ENCODE measurements at regions not wholly inside any gene's neighbourhood (a gene's known extent, or its start where the extent isn't known, plus 50 kb on each side); places are given as distances from the start of the nearest gene placed in this dataset.

DNA sequence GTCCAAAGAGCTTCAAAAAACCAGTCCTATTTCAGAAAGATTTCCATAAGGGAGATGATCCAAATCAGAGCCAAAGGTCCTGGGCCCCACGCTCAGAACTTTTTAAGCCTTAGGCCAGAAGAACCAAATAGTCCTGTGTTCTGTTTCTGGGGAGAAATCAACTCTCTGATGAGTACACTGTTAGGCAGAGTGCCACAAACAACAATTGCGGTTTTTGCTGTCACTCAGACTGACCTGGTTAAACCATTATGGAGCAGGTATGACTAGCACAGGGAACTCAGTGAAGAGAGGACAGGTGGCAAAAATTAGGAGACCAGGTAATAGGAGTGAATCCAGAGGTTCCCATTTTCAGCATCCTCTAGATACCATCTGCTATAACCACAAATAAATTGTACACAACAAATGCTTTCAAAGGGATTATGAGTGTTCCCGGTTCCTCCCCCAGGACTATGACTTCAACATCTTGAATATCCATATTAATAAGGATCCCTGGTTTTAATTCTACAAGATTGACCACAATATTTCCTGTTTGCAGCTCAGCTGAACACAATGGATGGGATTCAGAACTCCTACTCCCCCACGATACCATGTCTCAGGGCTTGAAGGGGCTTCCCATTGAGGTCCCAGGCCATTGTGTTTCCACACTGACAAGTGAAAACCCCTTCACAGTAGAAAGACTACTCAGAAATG lies 52.1 kb upstream of the FREM1 start (continued):
- TF ChIP-seq, protein P1, sequence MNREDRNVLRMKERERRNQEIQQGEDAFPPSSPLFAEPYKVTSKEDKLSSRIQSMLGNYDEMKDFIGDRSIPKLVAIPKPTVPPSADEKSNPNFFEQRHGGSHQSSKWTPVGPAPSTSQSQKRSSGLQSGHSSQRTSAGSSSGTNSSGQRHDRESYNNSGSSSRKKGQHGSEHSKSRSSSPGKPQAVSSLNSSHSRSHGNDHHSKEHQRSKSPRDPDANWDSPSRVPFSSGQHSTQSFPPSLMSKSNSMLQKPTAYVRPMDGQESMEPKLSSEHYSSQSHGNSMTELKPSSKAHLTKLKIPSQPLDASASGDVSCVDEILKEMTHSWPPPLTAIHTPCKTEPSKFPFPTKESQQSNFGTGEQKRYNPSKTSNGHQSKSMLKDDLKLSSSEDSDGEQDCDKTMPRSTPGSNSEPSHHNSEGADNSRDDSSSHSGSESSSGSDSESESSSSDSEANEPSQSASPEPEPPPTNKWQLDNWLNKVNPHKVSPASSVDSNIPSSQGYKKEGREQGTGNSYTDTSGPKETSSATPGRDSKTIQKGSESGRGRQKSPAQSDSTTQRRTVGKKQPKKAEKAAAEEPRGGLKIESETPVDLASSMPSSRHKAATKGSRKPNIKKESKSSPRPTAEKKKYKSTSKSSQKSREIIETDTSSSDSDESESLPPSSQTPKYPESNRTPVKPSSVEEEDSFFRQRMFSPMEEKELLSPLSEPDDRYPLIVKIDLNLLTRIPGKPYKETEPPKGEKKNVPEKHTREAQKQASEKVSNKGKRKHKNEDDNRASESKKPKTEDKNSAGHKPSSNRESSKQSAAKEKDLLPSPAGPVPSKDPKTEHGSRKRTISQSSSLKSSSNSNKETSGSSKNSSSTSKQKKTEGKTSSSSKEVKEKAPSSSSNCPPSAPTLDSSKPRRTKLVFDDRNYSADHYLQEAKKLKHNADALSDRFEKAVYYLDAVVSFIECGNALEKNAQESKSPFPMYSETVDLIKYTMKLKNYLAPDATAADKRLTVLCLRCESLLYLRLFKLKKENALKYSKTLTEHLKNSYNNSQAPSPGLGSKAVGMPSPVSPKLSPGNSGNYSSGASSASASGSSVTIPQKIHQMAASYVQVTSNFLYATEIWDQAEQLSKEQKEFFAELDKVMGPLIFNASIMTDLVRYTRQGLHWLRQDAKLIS (CRISPR knock-in tag; IDR thresholded peaks at IDR 0.05) = no peak
- TF ChIP-seq NFE2L1 (tag; IDR thresholded peaks at IDR 0.05; ENCODE audit: borderline replicate concordance, low read depth) = no peak
- no peak for TF ChIP-seq FOXA1 (IDR thresholded peaks at IDR 0.05; ENCODE audit: borderline replicate concordance)
- no peak for TF ChIP-seq ZEB2 (IDR thresholded peaks at IDR 0.05)

DNA sequence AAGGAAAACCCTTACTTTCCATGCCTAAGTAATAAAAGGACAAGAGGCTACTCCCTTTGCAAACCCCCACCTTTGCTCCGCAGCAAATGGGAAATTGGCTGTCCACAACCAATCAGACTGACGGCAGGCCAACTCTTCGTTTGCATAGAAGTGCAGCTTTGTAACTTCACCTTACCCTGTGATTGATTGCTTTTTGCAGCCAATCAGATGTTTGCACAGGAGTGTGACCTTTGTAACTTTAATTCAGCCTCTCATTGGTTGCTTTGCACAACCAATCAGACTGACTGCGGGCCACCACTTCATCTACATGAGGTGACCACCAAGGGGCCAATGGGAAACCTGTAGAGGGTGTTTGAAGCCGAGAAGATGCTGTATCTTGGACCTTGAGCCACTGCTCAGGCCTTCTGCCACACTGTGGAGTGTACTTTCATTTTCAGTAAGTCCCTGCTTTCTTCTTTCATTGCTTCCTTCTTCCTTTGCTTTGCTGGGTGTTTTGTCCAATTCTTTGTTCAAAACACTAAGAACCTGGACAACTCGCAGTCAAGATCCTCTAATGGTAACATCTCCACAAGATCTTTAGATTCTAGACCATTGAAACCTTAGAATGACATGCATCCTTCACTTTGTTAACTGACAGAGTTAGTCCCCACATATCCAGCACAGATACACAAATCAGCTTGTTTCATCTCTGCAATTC lies 51.3 kb upstream of the FREM1 start:
- H2AFZ ChIP-seq (ENCODE audit: low read depth, low read length) = peak overlapping the region; percentile 72
- in situ Hi-C loops (cut with MboI) = no loop called here
- H3K79me2 ChIP-seq (ENCODE audit: control insufficient read depth, insufficient read depth, low read length) = no peaks in the 10 kb centered on the region
- intact Hi-C loops (cut with micrococcal nuclease) = no loop called here
- H3K9me1 ChIP-seq (ENCODE audit: control insufficient read depth, insufficient read depth, low read length) = no peaks in the 10 kb centered on the region
- ChIA-PET POLR2A (interaction anchor here (1.3 kb wide), 1 partner anchor 16 kb away, joined by 4 read pairs; no protein-coding TSS in a partner anchor), CTCF (ENCODE audit: low intra/inter-chr PET ratio) (no interaction called here)
- H4K20me1 ChIP-seq (replicated peaks; ENCODE audit: control insufficient read depth, insufficient read depth, low read length) = no peaks in the 10 kb centered on the region
- no peaks in the 10 kb centered on the region for H3K36me3 ChIP-seq (ENCODE audit: control insufficient read depth, insufficient read depth, low read length)
- ATAC-seq (peak; percentile 100), FAIRE-seq (peak; percentile 84), DNase-seq (ENCODE audit: extremely low read depth in 1 of 4, low spot score in 3 of 4) (peak; percentile 5 to 72 (median 14))
- H3K9ac ChIP-seq (ENCODE audit: insufficient read depth in 1 of 2, low read depth in 2 of 2, low read length in 2 of 2) = peak overlapping the region in 1 of 2 experiments; percentile 57; a peak in 2 of 4 replicates
- no peaks in the 10 kb centered on the region for H3K27me3 ChIP-seq (ENCODE audit: control insufficient read depth in 2 of 2, insufficient read depth in 2 of 2, low read length in 2 of 2)
- peak overlapping the region; percentile 22; the same call in 1 of the 2 replicates for H3K4me3 ChIP-seq
- no peaks in the 10 kb centered on the region; the same call in 1 of the 2 replicates for H3K9me3 ChIP-seq (replicated peaks; ENCODE audit: control insufficient read depth, insufficient read depth, low read depth, low read length)
- no peaks in the 10 kb centered on the region; a peak in 2 of 5 replicates for H3K4me1 ChIP-seq (replicated peaks in 1 of 2; ENCODE audit: control insufficient read depth in 2 of 2, insufficient read depth in 2 of 2, low read length in 2 of 2)
- BruUV-seq (replicated peaks) = no TSS peak
- H3K27ac ChIP-seq (ENCODE audit: extremely low read depth, low read depth, low read length) = peak overlapping the region; percentile 71
- 7% methylated on average over 5 of the region's 6 CpGs for WGBS (ENCODE audit: insufficient coverage, low coverage, missing lambda C conversion rate)
- peak overlapping the region; percentile 62 for H3K4me2 ChIP-seq (ENCODE audit: insufficient read depth, low read length)
- TF ChIP-seq ZNF785 (CRISPR knock-in tag; IDR thresholded peaks at IDR 0.05) = no peak
- peak; percentile 17 for TF ChIP-seq FOS (IDR thresholded peaks at IDR 0.05; ENCODE audit: extremely low read depth, insufficient read length)
- no peak for TF ChIP-seq JUN (IDR thresholded peaks at IDR 0.05; ENCODE audit: borderline replicate concordance, low read depth, low read length)
- TF ChIP-seq JUN (CRISPR knock-in tag; IDR thresholded peaks at IDR 0.05; ENCODE audit: borderline replicate concordance) = no peak
- TF ChIP-seq POLR2AphosphoS2 (IDR thresholded peaks at IDR 0.05; ENCODE audit: low read length) = no peak
- peak in 1 of 2 experiments; percentile 30; a peak in 1 of 4 replicates for TF ChIP-seq FOXA3 (CRISPR knock-in tag; conservative IDR thresholded peaks at IDR 0.05 in 1 of 2, IDR thresholded peaks at IDR 0.05 in 1 of 2)
- no peak for TF ChIP-seq NR2C2 (CRISPR knock-in tag; IDR thresholded peaks at IDR 0.05)
- peak; percentile 87 for TF ChIP-seq NR2C2 (tag; IDR thresholded peaks at IDR 0.05)
- TF ChIP-seq ZC3H8 (IDR thresholded peaks at IDR 0.05) = no peak
- TF ChIP-seq MAZ (CRISPR knock-in tag; conservative IDR thresholded peaks at IDR 0.05 in 1 of 2, IDR thresholded peaks at IDR 0.05 in 1 of 2) = 0 out of 4 replicates have a peak, but pooled peaks of 1 of the 2 experiments have one; percentile 11

Measured in K562 (cell line).